DOHH2 (cell line): ENCODE measurements at regions not wholly inside any gene's neighbourhood (a gene's known extent, or its start where the extent isn't known, plus 50 kb on each side); places are given as distances from the start of the nearest gene placed in this dataset.

Experiments used
- EZH2phosphoT487 ChIP-seq: fragments of 200-600 bp; sonication (generic); IDR thresholded peaks from 2 replicates; pipeline ENCODE4 v1.6.1; 2017; ENCODE audit warnings: borderline replicate concordance, mild to moderate bottlenecking, antibody characterized with exemption, low read length, moderate library complexity, mixed read lengths
- TF ChIP-seq, protein P1 (sequence below): fragments of 200-600 bp; sonication (generic); IDR thresholded peaks from one replicate; pipeline ENCODE4 v1.5.1; 2014; ENCODE audit warnings: antibody characterized with exemption, mild to moderate bottlenecking, low read depth, low read length; ENCODE audit not compliant: poor library complexity, severe bottlenecking

DNA sequence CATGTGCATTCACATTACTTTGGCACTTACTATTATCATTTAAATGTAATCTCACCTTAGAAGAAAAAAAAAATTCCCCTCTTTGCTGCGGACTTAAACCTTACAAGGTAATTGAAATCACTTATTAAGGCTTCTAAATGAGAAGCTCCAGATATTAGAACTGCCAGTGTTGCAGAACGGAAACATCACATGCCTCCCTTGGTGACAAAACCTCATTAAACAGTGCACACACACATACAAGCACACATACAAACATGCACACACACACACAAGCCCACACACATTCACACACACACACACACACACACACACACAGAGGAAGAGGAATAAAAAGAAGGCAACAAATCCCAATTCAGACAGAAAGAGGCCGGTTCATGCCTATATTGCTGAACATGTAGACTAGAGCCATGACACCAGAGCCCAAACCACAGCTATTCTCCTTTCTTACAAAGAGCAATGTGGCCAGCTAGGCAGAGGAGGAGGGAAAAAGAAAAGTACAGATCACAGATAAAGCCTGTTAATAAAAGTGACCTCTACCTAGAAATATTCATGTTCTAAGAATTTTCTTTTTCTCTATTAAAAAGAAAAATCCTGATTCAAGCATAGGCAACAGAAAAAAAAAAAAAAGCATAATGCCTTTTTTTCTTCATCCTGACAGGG lies 405.2 kb upstream of the FLRT2 start:
- TF ChIP-seq, protein P1, sequence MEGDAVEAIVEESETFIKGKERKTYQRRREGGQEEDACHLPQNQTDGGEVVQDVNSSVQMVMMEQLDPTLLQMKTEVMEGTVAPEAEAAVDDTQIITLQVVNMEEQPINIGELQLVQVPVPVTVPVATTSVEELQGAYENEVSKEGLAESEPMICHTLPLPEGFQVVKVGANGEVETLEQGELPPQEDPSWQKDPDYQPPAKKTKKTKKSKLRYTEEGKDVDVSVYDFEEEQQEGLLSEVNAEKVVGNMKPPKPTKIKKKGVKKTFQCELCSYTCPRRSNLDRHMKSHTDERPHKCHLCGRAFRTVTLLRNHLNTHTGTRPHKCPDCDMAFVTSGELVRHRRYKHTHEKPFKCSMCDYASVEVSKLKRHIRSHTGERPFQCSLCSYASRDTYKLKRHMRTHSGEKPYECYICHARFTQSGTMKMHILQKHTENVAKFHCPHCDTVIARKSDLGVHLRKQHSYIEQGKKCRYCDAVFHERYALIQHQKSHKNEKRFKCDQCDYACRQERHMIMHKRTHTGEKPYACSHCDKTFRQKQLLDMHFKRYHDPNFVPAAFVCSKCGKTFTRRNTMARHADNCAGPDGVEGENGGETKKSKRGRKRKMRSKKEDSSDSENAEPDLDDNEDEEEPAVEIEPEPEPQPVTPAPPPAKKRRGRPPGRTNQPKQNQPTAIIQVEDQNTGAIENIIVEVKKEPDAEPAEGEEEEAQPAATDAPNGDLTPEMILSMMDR, result no peak
- no peak for TF ChIP-seq EZH2phosphoT487
